CD4-positive, alpha-beta memory T cell (primary cell): ENCODE measurements at regions not wholly inside any gene's neighbourhood (a gene's known extent, or its start where the extent isn't known, plus 50 kb on each side); places are given as distances from the start of the nearest gene placed in this dataset.

Experiments used
- CTCF ChIA-PET: fragments of 350-600 bp; sonication (Branson Sonifier 250); formaldehyde crosslinking; loops from one replicate; lab custom pipeline; 2021; ENCODE audit warnings: inconsistent platforms; ENCODE audit not compliant: partially characterized antibody; lab: Charles Lee
- POLR2A ChIA-PET: fragments of 350-600 bp; sonication (Branson Sonifier 250); formaldehyde crosslinking; loops from one replicate; lab custom pipeline; 2021; ENCODE audit not compliant: partially characterized antibody; lab: Charles Lee
- DNase-seq, 5 donors: peaks; one replicate each; pipeline versions ENCODE4 v3.0.0 to v3.0.0-alpha.2; 2020 to 2022; ENCODE audit warnings: mixed read lengths in 1 of 5
- H3K27ac ChIP-seq: one replicate; pipeline ENCODE4 v1.7.0; 2013; ENCODE audit warnings: low read depth, low read length
- H3K27me3 ChIP-seq: 2 replicates; pipeline ENCODE4 v1.7.0; 2013; ENCODE audit warnings: mild to moderate bottlenecking, low read length, moderate library complexity; ENCODE audit not compliant: insufficient read depth
- H3K36me3 ChIP-seq: 2 replicates; pipeline ENCODE4 v1.7.0; 2013; ENCODE audit warnings: mild to moderate bottlenecking, low read length, moderate library complexity; ENCODE audit not compliant: insufficient read depth
- H3K4me1 ChIP-seq: 2 replicates; pipeline ENCODE4 v1.7.0; 2013; ENCODE audit warnings: mild to moderate bottlenecking, low read length, moderate library complexity; ENCODE audit not compliant: insufficient read depth
- H3K4me3 ChIP-seq, 2 donors: one replicate each; pipeline ENCODE4 v1.7.0; 2013; ENCODE audit warnings: low read length in 2 of 2, mild to moderate bottlenecking in 1 of 2
- H3K9me3 ChIP-seq, 2 donors: one replicate each; pipeline ENCODE4 v1.7.0; 2013; ENCODE audit warnings: low read length in 2 of 2, control low read depth in 1 of 2; ENCODE audit not compliant: control insufficient read depth in 1 of 2
- H3K27ac Mint-ChIP-seq, 7 donors: one replicate each; pipeline ENCODE4 v1.8.0; 2020 to 2021; ENCODE audit warnings: mixed read lengths in 7 of 7, mild to moderate bottlenecking in 6 of 7, inconsistent platforms in 3 of 7, moderate library complexity in 3 of 7
- H3K27me3 Mint-ChIP-seq, 2 donors: one replicate each; pipeline ENCODE4 v1.8.0; 2020 to 2021; ENCODE audit warnings: mixed read lengths in 2 of 2
- H3K36me3 Mint-ChIP-seq, 2 donors: one replicate each; pipeline ENCODE4 v1.8.0; 2020 to 2021; ENCODE audit warnings: mixed read lengths in 2 of 2, inconsistent platforms in 1 of 2, mild to moderate bottlenecking in 1 of 2
- H3K4me1 Mint-ChIP-seq, 4 donors: one replicate each; pipeline ENCODE4 v1.8.0; 2020 to 2021; ENCODE audit warnings: mixed read lengths in 4 of 4, mild to moderate bottlenecking in 1 of 4
- H3K4me3 Mint-ChIP-seq, 8 donors: one replicate each; pipeline ENCODE4 v1.8.0; 2020 to 2021; ENCODE audit warnings: mixed read lengths in 8 of 8, mild to moderate bottlenecking in 7 of 8, moderate library complexity in 6 of 8, inconsistent platforms in 3 of 8
- H3K9me3 Mint-ChIP-seq, 8 donors: one replicate each; pipeline ENCODE4 v1.8.0; 2020 to 2021; ENCODE audit warnings: mixed read lengths in 8 of 8, mild to moderate bottlenecking in 5 of 8, inconsistent platforms in 3 of 8, moderate library complexity in 1 of 8
- intact Hi-C: fragments of 100-400 bp; cut with micrococcal nuclease; formaldehyde crosslinking; loops from one replicate; pipeline ENCODE4 v1.15.1; 2023

GRCh38 chr6:150683320-150683719 is 83.6 kb downstream of the PLEKHG1 start:
- H3K27me3 Mint-ChIP-seq = no peaks in the 10 kb centered on the region
- H3K9me3 ChIP-seq = no peaks in the 10 kb centered on the region
- POLR2A ChIA-PET = no interaction called here
- no peak overlapping the region for H3K27ac Mint-ChIP-seq
- no peak for DNase-seq
- intact Hi-C loops = no loop called here
- no peaks in the 10 kb centered on the region for H3K36me3 Mint-ChIP-seq
- H3K4me1 ChIP-seq = no peaks in the 10 kb centered on the region
- H3K4me3 ChIP-seq = no peak overlapping the region
- no peak overlapping the region for H3K4me3 Mint-ChIP-seq
- no peaks in the 10 kb centered on the region for H3K4me1 Mint-ChIP-seq
- CTCF ChIA-PET = no interaction called here
- no peaks in the 10 kb centered on the region for H3K36me3 ChIP-seq
- H3K27me3 ChIP-seq = no peaks in the 10 kb centered on the region
- no peaks in the 10 kb centered on the region for H3K9me3 Mint-ChIP-seq
- no peak overlapping the region for H3K27ac ChIP-seq

- Histone ChIP-seq H3K27ac (no peak overlapping the region), H3K4me1 (no peaks in the 10 kb centered on the region), H3K27me3 (no peaks in the 10 kb centered on the region), H3K4me3 (no peak overlapping the region), H3K9me3 (no peaks in the 10 kb centered on the region), H3K36me3 (no peaks in the 10 kb centered on the region)
- Mint-ChIP-seq H3K9me3 (no peaks in the 10 kb centered on the region), H3K36me3 (no peaks in the 10 kb centered on the region), H3K4me1 (no peaks in the 10 kb centered on the region), H3K4me3 (no peak overlapping the region), H3K27me3 (no peaks in the 10 kb centered on the region), H3K27ac (no peak overlapping the region)
- ChIA-PET CTCF (interaction anchor here (1.6 kb wide), 1 partner anchor 17 kb away, joined by 4 read pairs; no protein-coding TSS in a partner anchor), POLR2A (no interaction called here)
- no peak for DNase-seq
- intact Hi-C loops = no loop called here
These were observed 84.5 kb downstream of the PLEKHG1 start for GRCh38 chr6:150684161-150684560.

GRCh38 chr6:150684714-150685459 is 85.2 kb downstream of the PLEKHG1 start:
- POLR2A ChIA-PET = no interaction called here
- no peak overlapping the region for H3K27ac ChIP-seq
- DNase-seq = no peak
- H3K9me3 ChIP-seq = no peaks in the 10 kb centered on the region
- no peaks in the 10 kb centered on the region for H3K4me1 ChIP-seq
- H3K4me1 Mint-ChIP-seq = no peaks in the 10 kb centered on the region
- no peaks in the 10 kb centered on the region for H3K27me3 ChIP-seq
- no peaks in the 10 kb centered on the region for H3K9me3 Mint-ChIP-seq
- intact Hi-C loops = no loop called here
- no peak overlapping the region for H3K4me3 ChIP-seq
- no peaks in the 10 kb centered on the region for H3K27me3 Mint-ChIP-seq
- H3K36me3 Mint-ChIP-seq = no peaks in the 10 kb centered on the region
- no peaks in the 10 kb centered on the region for H3K36me3 ChIP-seq
- no peak overlapping the region for H3K4me3 Mint-ChIP-seq
- CTCF ChIA-PET = interaction anchor here (1.3 to 2.1 kb wide), 5 partner anchors 11 to 130 kb away, joined by 4 to 11 read pairs (median 5); no protein-coding TSS in a partner anchor
- no peak overlapping the region for H3K27ac Mint-ChIP-seq

GRCh38 chr6:150685860-150686259 is 86.2 kb downstream of the PLEKHG1 start:
- Mint-ChIP-seq H3K36me3 (no peaks in the 10 kb centered on the region), H3K4me1 (no peaks in the 10 kb centered on the region), H3K27ac (no peak overlapping the region), H3K27me3 (no peaks in the 10 kb centered on the region), H3K4me3 (no peak overlapping the region), H3K9me3 (no peaks in the 10 kb centered on the region)
- H3K4me3 ChIP-seq = no peak overlapping the region
- no peaks in the 10 kb centered on the region for H3K27me3 ChIP-seq
- DNase-seq = peak in 3 of 5 donors; percentile 10 to 21 (median 10)
- ChIA-PET POLR2A (no interaction called here), CTCF (interaction anchor here (0.8 to 2.1 kb wide), 11 partner anchors 10 to 268 kb away, joined by 3 to 11 read pairs (median 5); partner anchors contain the start of gene PLEKHG1)
- intact Hi-C loops = loop anchor here (1.0 kb wide), 1 partner anchor 129 kb away; no protein-coding TSS in a partner anchor
- no peak overlapping the region for H3K27ac ChIP-seq
- no peaks in the 10 kb centered on the region for H3K9me3 ChIP-seq
- H3K4me1 ChIP-seq = no peaks in the 10 kb centered on the region
- H3K36me3 ChIP-seq = no peaks in the 10 kb centered on the region

GRCh38 chr6:150686566-150686965 is 86.9 kb downstream of the PLEKHG1 start:
- ChIA-PET POLR2A (no interaction called here), CTCF (interaction anchor here (0.8 to 2.1 kb wide), 10 partner anchors 9 to 129 kb away, joined by 3 to 11 read pairs (median 6); partner anchors contain the start of gene PLEKHG1)
- H3K27me3 ChIP-seq = no peaks in the 10 kb centered on the region
- DNase-seq = no peak
- Mint-ChIP-seq H3K27me3 (no peaks in the 10 kb centered on the region), H3K36me3 (no peaks in the 10 kb centered on the region), H3K4me1 (no peaks in the 10 kb centered on the region), H3K4me3 (no peak overlapping the region), H3K27ac (no peak overlapping the region), H3K9me3 (no peaks in the 10 kb centered on the region)
- no peaks in the 10 kb centered on the region for H3K9me3 ChIP-seq
- H3K4me1 ChIP-seq = no peaks in the 10 kb centered on the region
- no peak overlapping the region for H3K27ac ChIP-seq
- no peaks in the 10 kb centered on the region for H3K36me3 ChIP-seq
- intact Hi-C loops = loop anchor here (1.0 kb wide), 1 partner anchor 129 kb away; no protein-coding TSS in a partner anchor
- no peak overlapping the region for H3K4me3 ChIP-seq

GRCh38 chr6:150687508-150687907 is 87.8 kb downstream of the PLEKHG1 start:
- no peak overlapping the region for H3K27ac ChIP-seq
- intact Hi-C loops = no loop called here

GRCh38 chr6:150689900-150690590 is 90.4 kb downstream of the PLEKHG1 start:
- H3K27ac ChIP-seq = no peak overlapping the region
- no peaks in the 10 kb centered on the region for H3K9me3 ChIP-seq
- H3K27ac Mint-ChIP-seq = no peak overlapping the region
- H3K36me3 ChIP-seq = no peaks in the 10 kb centered on the region
- DNase-seq = no peak
- no peaks in the 10 kb centered on the region for H3K36me3 Mint-ChIP-seq
- H3K4me1 Mint-ChIP-seq = no peaks in the 10 kb centered on the region
- no peaks in the 10 kb centered on the region for H3K27me3 Mint-ChIP-seq
- no peaks in the 10 kb centered on the region for H3K9me3 Mint-ChIP-seq
- CTCF ChIA-PET = interaction anchor here (1.2 kb wide), 1 partner anchor 272 kb away, joined by 4 read pairs; no protein-coding TSS in a partner anchor
- H3K4me1 ChIP-seq = no peaks in the 10 kb centered on the region
- no peak overlapping the region for H3K4me3 Mint-ChIP-seq
- POLR2A ChIA-PET = no interaction called here
- intact Hi-C loops = no loop called here
- H3K27me3 ChIP-seq = no peaks in the 10 kb centered on the region
- no peak overlapping the region for H3K4me3 ChIP-seq

More at GRCh38 chr6:150687508-150687907, 87.8 kb downstream of the PLEKHG1 start:
- Mint-ChIP-seq H3K9me3 (no peaks in the 10 kb centered on the region), H3K4me3 (peak overlapping the region in 1 of 8 donors; percentile 15), H3K4me1 (no peaks in the 10 kb centered on the region), H3K27me3 (no peaks in the 10 kb centered on the region), H3K27ac (no peak overlapping the region), H3K36me3 (no peaks in the 10 kb centered on the region)
- no peak for DNase-seq
- no peaks in the 10 kb centered on the region for H3K36me3 ChIP-seq
- H3K4me3 ChIP-seq = no peak overlapping the region
- no peaks in the 10 kb centered on the region for H3K4me1 ChIP-seq
- POLR2A ChIA-PET = no interaction called here
- no peaks in the 10 kb centered on the region for H3K9me3 ChIP-seq
- CTCF ChIA-PET = interaction anchor here (0.9 to 1.4 kb wide), 2 partner anchors 87 to 128 kb away, joined by 4 read pairs; no protein-coding TSS in a partner anchor
- H3K27me3 ChIP-seq = no peaks in the 10 kb centered on the region
